HG03439 (cell line): ENCODE measurements at regions not wholly inside any gene's neighbourhood (a gene's known extent, or its start where the extent isn't known, plus 50 kb on each side); places are given as distances from the start of the nearest gene placed in this dataset.
"Not testable (repeated sequence)": the region's sequence is repeated elsewhere in the genome, so short reads cannot be mapped to it uniquely, and the experiment has no call there.

Source experiments
- ATAC-seq: cut with Tn5 transposase; IDR thresholded peaks from one replicate; pipeline ENCODE4 v1.9.1; 2021; ENCODE audit warnings: mild to moderate bottlenecking, moderate library complexity; ENCODE audit not compliant: unreplicated experiment

DNA sequence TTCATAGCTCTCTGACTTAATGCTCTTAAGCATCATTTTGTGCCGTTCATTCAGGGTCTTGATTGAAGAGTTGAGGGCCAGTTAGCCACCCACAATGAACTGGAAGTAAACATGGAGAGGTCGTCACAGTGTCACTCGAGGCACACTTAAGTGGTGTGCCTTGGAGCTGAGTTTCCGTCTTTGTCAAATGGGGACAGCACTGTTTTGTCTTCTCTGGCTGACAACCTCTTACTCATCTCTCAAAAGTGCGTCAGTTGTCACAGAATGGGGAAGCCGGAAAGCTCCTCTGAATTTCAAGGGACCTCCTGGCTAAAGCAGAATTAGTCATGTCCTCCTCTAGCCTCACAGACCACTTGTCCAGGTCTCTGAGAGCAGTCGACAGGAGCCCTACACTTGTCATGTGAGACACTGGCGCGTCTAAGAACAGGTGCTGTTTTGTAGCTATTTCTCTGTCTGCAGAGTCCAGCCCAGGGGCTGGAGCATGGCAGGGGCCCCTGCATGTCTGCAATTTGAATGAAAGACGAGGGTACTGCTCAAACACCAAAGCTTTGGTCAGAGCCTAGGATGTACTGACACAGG is 231.5 kb downstream of the NPIPA7 start:
- ATAC-seq, result not testable (repeated sequence)

DNA sequence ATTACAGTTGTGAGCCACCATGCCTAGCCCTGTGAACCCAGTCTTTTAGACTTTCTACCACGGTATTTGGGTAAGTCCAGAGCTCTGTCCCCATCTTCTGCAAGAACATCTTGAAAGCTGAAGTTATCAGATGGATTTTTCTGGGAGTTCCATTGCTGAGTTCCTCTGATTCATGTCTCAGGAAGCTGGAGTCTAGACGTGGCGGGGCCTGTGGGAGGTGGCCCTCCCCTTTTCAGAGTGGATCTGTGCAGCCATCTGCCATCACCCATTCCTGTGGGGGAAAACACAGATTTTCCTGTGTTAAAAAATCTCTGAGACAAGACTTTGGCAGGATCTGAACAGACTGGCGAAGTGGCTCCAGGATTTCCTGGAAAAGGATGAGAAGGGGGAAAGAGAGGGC is 234.3 kb downstream of the NPIPA7 start:
- ATAC-seq, result not testable (repeated sequence)

DNA sequence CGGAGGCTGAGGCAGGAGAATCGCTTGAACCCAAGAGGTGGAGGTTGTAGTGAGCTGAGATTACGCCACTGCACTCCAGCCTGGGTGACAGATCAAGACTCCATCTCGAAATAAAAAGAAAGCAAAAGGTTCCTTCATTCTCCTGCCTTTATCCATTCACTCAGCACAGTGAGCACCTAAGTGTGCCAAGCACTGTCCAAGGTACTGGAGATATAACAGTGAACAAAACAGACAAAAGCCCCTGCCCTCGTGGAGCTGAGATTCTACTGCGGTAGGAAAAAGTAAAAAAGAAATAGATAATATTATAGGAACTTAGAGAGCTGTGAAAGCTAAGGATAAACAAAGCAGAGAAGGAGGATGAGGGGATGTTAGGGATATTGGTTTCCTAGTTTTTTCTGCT is 235.5 kb downstream of the NPIPA7 start:
- ATAC-seq, result not testable (repeated sequence)

DNA sequence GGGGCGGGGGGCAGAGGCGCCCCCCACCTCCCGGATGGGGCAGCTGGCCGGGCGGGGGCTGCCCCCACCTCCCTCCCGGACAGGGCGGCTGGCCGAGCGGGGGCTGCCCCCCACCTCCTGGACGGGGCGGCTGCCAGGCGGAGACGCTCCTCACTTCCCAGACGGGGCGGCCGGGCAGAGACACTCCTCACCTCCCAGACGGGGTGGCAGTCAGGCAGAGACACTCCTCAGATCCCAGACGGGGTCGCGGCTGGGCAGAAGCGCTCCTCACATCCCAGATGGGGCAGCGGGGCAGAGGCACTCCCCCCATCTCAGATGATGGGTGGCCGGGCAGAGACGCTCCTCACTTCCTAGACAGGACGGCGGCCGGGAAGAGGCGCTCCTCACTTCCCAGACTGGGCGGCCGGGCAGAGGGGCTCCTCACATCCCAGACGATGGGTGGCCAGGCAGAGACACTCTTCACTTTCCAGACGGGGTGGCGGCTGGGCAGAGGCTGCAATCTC is 240.1 kb downstream of the NPIPA7 start:
- ATAC-seq, result not testable (repeated sequence)

DNA sequence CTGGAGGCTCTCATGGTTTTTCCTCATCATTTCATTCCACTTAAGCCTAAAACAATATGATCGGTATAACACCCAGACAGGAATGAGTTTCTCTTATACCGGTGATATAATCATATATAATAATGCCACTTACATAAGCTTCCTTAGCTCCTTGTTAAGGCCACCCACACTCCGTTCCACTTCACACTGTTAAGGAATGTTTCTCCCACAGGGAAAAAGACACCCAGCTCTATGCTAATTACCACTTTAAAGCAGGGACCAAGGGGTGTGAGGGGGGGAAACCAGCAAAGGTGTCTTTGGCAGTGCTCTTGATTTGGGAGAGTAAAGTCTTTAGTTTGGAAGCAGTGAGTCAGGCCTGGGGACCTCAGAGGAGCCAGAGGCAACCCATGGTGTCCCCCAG is 245.4 kb downstream of the NPIPA7 start:
- ATAC-seq, result not testable (repeated sequence)

DNA sequence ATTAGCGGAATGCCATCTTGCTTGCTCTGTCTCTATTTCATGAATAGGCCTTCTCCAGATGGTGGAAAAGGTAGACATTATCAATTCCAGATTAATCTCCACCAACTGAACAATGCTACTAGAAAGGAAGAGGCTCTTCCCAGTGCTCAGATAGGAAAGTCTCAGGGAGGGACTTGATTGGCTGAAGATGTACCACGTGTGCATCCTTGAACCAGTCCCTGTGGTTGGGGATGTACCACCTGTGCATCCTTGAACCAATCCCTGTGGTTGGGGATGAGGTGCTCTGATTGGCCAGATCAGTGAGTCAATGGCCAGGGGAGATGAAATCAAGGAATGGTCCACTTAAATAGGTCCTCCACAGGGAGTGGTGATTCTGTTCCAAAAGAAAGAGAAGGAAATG is 246.2 kb downstream of the NPIPA7 start:
- ATAC-seq, result not testable (repeated sequence)

DNA sequence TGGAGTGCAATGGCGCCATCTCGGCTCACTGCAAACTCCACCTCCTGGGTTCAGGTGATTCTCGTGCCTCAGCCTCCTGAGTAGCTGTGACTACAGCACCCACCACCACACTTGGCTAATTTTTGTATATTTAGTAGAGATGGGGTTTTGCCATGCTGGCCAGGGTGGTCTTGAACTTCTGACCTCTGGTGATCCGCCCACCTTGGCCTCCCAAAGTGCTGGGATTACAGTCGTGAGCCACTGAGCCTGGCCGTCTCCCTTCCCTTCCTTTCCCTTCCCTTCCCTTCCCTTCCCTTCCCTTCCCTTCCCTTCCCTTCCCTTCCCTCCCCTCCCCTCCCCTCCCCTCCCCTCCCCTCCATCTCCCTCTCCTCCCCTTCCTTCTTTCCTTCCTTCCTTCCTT is 248.9 kb downstream of the NPIPA7 start:
- ATAC-seq, result not testable (repeated sequence)

DNA sequence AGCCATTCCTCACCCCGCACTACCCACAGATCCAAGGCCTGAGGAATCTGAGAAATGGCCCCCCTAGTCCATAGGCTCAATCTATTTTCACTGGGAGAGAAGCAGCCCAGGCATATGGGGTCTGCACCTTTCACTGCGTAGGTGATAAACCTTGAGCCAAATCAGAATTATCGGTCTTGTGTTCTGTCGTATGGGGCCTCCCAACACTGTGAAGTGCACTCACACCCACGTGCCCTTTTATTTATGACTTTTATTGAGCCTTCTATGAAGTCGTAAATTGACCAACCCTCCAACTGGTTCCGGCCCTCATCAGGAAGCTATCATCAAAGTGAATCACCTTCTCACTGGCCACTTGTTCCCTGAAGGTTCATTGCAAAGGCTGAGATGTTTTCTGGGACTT is 259.3 kb downstream of the NPIPA7 start:
- not testable (repeated sequence) for ATAC-seq

DNA sequence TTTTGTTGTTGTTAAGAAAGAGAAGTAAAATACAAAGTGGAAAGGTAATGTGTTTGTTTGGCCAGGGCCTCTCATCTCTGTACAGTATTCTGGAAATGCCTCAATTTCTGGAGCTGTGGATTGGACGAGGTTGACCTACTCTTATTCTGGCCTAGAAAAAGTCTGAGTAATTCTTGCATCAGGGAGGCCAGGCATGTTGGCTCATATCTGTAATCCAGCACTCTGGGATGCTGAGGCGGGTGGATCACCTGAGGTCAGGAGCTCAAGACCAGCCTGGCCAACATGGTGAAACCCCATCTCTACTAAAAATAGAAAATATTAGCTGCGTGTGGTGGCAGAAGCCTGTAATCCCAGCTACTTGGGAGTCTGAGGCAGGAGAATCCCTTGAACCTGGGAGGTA is 259.8 kb downstream of the NPIPA7 start:
- ATAC-seq, result not testable (repeated sequence)

DNA sequence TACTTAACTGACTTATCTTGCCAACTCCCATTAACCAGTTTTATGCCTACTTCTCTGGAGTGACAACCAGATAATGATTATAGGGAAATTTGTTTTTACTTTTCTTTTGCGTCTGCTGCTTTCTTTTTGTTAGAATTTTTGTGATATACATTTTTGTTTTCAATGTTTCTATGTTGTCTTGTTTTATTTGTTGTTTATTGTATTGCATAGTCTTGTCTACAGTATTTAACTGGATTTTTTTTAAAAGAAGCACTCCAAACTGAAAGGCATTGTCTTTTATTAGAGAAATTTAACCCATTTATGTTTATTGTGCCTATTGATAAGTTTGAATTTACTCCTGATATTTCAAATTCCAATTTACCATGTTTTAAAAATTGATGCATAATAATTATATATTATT is 264.9 kb downstream of the NPIPA7 start:
- not testable (repeated sequence) for ATAC-seq

DNA sequence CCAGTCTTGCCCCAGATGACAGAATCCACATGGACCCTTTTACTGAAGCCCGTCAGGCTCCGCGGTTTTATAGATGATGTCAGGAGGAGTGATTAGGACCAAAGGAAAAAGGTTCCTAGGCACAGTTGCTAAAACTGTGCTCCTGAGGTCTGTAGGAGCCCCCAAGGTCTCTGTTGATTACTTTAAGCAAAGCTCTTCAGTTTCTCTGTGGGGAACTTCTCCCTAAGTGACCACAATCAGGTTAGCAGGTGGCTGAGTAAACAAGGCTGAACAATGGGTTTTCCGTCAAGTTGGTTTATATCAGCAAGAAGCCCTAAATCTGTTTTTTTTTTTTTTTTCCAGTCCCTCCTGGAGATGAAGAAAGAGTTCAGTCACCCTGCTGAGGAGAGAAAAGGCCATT is 269.1 kb downstream of the NPIPA7 start:
- not testable (repeated sequence) for ATAC-seq

DNA sequence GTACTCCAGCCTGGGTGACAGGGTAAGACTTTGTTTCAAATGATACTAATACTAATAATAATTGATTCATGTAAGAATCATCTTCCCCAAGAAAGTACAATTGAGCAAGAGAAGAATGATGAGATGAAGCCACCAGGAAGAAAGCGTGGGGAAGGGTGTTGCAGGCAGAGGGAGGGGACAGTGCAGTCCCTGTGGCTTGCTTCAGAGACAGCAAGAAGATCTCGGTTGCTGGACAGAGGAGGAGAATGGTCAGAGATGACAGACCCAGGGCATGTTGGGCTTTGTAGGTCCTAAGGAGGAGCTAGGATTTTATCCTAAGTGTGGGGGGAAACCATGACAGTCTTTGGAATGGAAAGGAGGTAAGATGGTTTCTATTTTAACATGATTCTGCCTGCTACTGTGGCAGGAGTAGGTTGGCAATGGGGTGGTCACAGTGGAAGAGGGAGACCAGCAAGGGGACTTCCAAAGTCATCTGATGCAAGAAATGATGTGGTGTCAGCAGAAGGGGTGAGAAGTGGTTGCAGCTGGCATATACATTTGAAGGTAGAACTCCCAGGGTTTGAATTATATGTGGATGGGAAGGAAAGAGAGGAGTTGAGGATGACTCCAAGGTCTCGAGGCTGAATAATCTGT is 293.4 kb downstream of the NPIPA7 start:
- ATAC-seq, result not testable (repeated sequence)

DNA sequence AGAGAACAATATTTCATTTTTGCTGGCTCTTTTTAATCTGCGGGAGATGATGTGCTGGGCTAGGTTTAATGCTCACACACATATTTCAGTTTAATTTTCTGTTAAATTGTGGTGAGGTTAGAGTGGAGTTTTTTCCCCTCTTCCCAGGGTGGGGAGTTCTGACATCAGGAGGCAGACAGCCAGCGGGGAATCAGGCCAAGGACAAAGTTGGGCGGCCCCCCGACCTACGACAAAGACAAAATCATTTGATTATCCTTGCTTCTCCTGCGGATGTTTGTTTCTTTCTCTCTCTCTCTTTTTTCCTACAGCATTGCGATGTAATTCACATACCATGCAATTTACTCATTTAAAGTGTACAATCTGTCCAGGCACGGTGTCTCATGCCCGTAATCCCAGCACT is 295.9 kb downstream of the NPIPA7 start:
- not testable (repeated sequence) for ATAC-seq

DNA sequence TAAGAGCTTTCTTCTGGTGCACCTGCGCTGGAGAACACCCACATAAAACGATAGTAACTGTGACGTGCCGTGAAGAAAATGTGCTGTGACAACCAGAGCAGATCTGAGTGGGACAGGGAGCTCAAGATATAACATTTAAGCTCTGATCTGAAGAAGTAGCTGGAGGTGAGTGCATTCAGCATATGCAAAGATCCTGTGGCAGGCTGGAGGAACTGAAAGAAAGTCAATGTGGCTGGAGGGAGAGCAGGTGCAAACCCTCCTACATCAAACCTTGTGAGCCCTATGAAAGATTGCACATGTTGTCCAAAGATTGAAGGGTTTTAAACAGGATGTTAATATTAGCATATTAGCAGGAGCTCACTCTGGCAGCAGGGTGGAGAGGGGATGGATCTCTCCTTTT is 342.9 kb downstream of the NPIPA7 start:
- ATAC-seq, result not testable (repeated sequence)

DNA sequence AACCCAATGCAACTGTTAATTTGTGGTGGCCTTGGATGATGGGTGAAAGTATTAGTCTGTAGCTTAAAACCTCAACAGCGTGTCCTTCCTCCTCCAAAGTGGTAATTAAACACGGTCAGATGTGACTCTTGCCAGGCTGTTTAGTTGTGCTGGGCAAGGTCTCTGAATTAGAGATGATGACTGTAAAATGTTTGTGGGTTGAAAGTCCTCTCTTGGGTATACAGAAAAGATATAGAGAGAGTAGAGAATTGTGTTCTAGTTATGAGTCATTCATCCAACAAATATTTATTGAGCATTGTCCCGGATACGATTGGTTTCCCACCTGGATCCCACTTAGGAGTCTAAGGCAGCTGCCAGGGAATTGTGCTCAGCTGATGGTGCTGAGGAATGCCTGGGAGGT is 343.7 kb downstream of the NPIPA7 start:
- ATAC-seq, result not testable (repeated sequence)

DNA sequence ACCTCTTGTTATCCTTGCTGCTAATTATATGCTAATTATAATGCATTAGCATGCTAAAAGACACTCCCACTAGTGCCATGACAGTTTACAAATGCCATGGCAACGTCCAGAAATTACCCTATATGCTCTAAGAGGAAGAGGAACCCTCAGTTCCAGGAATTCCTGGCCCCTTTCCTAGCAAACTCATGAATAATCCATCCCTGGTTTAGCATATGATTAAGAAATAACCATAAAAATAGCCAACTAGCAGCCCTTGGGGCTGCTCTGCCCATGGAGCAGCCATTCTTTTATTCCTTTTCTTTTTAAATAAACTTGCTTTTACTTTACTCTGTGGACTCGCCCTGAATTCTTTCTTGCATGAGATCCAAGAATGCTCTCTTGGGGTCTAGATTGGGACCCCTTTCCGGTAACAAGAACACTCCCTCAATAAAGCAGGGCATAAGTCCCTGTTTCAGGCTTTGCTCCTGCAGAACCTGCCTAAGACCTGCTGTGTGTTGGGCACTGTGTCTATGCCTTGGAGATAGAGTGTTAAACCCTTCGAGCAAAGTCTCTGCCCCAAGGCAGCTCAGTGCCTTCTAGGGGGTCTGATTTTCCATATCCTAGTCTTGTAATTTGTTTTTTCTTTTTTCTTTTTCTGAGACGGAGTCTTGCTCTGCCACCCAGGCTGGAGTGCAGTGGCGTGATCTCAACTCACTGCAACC is 345.0 kb downstream of the NPIPA7 start:
- ATAC-seq, result not testable (repeated sequence)

DNA sequence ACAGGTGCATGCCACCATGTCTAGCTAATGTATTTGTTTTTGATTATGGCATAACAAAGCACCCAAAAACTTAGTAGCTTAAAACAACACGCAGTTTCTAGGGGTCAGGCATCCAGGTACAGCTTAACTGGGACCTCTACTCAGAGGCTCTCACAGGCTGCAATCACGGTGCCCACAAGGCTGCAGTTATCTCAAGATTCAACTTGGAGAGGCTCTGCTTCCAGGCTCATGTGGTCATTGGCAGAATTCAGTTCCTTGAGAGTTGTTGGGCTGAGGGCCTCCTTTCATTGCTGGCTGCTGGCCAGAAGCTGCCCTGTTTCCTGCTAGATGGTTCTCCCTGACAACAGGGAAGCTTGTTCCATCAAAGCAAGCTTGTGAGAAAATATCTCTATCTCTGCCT is 348.1 kb downstream of the NPIPA7 start:
- not testable (repeated sequence) for ATAC-seq

DNA sequence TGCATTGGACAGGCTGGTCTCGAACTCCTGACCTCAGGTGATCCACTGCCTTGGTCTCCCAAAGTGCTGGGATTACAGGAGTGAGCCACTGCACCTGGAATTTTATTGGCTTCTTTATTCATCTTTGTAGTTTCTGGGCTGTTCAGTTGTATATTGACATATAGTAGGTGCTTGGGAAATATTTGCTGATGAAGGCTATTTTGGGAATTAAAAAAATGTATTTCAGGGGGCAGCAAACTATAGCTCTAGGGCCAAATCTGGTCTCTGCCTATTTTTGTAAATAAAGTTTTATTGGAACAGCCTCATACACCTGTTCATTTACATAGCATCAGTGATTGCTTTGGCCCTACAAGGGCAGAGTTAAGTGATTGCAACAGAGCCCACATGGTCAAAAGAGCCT is 363.6 kb downstream of the NPIPA7 start:
- ATAC-seq, result not testable (repeated sequence)

DNA sequence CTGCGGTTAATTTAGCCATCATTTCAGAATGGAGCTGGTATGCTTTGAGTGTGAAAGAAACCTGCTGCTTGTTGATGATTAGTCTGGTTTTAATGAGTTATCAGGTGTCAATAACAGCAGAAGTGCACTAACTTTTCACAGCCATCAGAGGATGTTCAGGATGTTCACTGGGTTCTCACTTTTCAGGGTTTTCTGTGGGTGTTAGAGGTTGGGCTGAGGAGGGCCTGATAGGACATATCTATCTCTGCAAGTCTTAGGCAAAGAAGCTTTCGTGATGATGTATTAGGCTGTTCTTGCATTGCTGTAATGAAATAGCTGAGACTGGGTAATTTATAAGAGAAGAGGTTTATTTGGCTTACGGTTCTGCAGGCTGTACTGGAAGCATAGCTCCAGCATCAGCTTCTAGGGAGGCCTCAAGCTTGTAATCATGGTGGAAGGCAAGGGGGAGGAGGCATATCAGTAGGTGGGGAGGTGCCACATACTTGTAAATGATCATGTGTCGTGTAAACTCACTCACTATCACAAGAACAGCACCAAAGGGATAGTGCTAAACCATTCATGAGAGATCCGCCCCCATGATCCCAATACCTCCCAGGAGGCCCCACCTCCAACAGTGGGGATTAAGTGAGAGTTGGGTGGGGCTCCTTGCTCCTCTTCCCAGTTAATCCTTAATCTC is 376.2 kb downstream of the NPIPA7 start:
- not testable (repeated sequence) for ATAC-seq

DNA sequence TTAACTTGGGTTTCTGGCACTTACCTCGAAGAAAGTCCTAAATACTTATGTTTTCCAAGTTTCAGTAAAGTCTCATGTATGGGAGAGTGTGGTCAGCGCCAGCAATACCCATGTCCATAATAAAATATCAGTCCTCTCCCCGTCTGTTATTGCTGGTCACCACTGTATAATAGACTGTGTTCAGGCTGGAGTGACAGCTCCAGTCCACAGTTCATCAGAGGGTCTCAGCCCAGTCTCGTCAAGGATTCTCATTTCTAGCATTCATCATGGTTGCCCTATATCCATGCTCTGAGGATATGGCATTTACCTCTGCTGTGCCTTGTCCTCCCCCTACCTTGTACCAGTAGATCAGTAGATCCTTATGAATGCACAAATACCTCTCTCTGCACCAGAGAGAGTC is 384.5 kb downstream of the NPIPA7 start:
- no peak for ATAC-seq

DNA sequence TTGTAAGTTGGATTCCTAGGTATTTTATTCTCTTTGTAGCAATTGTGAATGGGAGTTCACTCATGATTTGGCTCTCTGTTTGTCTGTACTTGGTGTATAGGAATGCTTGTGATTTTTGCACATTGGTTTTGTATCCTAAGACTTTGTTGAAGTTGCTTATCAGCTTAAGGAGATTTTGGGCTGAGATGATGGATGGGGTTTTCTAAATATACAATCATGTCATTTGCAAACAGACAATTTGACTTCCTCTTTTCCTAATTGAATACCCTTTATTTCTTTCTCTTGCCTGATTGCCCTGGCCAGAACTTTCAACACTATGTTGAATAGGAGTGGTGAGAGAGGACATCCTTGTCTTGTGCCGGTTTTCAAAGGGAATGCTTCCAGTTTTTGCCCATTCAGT is 391.8 kb downstream of the NPIPA7 start:
- ATAC-seq, result not testable (repeated sequence)
